ENCODE measurements at regions not wholly inside any gene's neighbourhood (a gene's known extent, or its start where the extent isn't known, plus 50 kb on each side); places are given as distances from the start of the nearest gene placed in this dataset.

GRCh38 chr13:89708013-89708412 lies 1639.5 kb upstream of the MIR17HG start:
- Histone ChIP-seq H3K27ac (ENCODE audit: low read depth, low read length, poor library complexity, severe bottlenecking) (no peak overlapping the region), H3K9me3 (ENCODE audit: low read depth, low read length, poor library complexity, severe bottlenecking) (no peaks in the 10 kb centered on the region), H3K4me3 (ENCODE audit: low read depth, low read length, poor library complexity, severe bottlenecking) (no peak overlapping the region), H3K4me1 (ENCODE audit: insufficient read depth, low read length, poor library complexity, severe bottlenecking) (no peaks in the 10 kb centered on the region), H3K27me3 (replicated peaks; ENCODE audit: insufficient read depth, low read depth, low read length, poor library complexity) (no peaks in the 10 kb centered on the region), H3K36me3 (ENCODE audit: insufficient read depth, low read length, poor library complexity, severe bottlenecking) (no peaks in the 10 kb centered on the region)
- no peak for DNase-seq (ENCODE audit: low spot score)
- BruUV-seq (replicated peaks), result no TSS peak
- ChIA-PET POLR2A (ENCODE audit: low non-redundant PET) (no interaction called here), CTCF (no interaction called here)
- TF ChIP-seq CTCF (conservative IDR thresholded peaks at IDR 0.05; ENCODE audit: low read depth, low read length), result no peak
- no peak for TF ChIP-seq EZH2 (IDR thresholded peaks at IDR 0.05; ENCODE audit: borderline replicate concordance, low read depth, low read length, poor library complexity, severe bottlenecking)
- intact Hi-C loops (cut with micrococcal nuclease; ENCODE audit: unreplicated experiment), result no loop called here

GRCh38 chr13:89721216-89721615 lies 1626.3 kb upstream of the MIR17HG start:
- H3K4me1 ChIP-seq (ENCODE audit: insufficient read depth, low read length, poor library complexity, severe bottlenecking), result no peaks in the 10 kb centered on the region
- DNase-seq (ENCODE audit: low spot score), result no peak
- no peak for TF ChIP-seq EZH2 (IDR thresholded peaks at IDR 0.05; ENCODE audit: borderline replicate concordance, low read depth, low read length, poor library complexity, severe bottlenecking)
- TF ChIP-seq CTCF (conservative IDR thresholded peaks at IDR 0.05; ENCODE audit: low read depth, low read length), result no peak
- no TSS peak for BruUV-seq (replicated peaks)
- CTCF ChIA-PET, result no interaction called here
- H3K27ac ChIP-seq (ENCODE audit: low read depth, low read length, poor library complexity, severe bottlenecking), result no peak overlapping the region
- intact Hi-C loops (cut with micrococcal nuclease; ENCODE audit: unreplicated experiment), result no loop called here
- no peaks in the 10 kb centered on the region for H3K9me3 ChIP-seq (ENCODE audit: low read depth, low read length, poor library complexity, severe bottlenecking)
- no peaks in the 10 kb centered on the region for H3K27me3 ChIP-seq (replicated peaks; ENCODE audit: insufficient read depth, low read depth, low read length, poor library complexity)
- H3K36me3 ChIP-seq (ENCODE audit: insufficient read depth, low read length, poor library complexity, severe bottlenecking), result no peaks in the 10 kb centered on the region
- no peak overlapping the region for H3K4me3 ChIP-seq (ENCODE audit: low read depth, low read length, poor library complexity, severe bottlenecking)
- POLR2A ChIA-PET (ENCODE audit: low non-redundant PET), result no interaction called here

GRCh38 chr13:89726690-89727435 lies 1620.6 kb upstream of the MIR17HG start:
- no peaks in the 10 kb centered on the region for H3K27me3 ChIP-seq (replicated peaks; ENCODE audit: insufficient read depth, low read depth, low read length, poor library complexity)
- no peak overlapping the region for H3K27ac ChIP-seq (ENCODE audit: low read depth, low read length, poor library complexity, severe bottlenecking)
- H3K4me1 ChIP-seq (ENCODE audit: insufficient read depth, low read length, poor library complexity, severe bottlenecking), result no peaks in the 10 kb centered on the region
- DNase-seq (ENCODE audit: low spot score), result peak; percentile 17
- no peak overlapping the region for H3K4me3 ChIP-seq (ENCODE audit: low read depth, low read length, poor library complexity, severe bottlenecking)
- no TSS peak for BruUV-seq (replicated peaks)
- H3K9me3 ChIP-seq (ENCODE audit: low read depth, low read length, poor library complexity, severe bottlenecking), result no peaks in the 10 kb centered on the region
- POLR2A ChIA-PET (ENCODE audit: low non-redundant PET), result no interaction called here
- intact Hi-C loops (cut with micrococcal nuclease; ENCODE audit: unreplicated experiment), result no loop called here
- CTCF ChIA-PET, result no interaction called here
- TF ChIP-seq EZH2 (IDR thresholded peaks at IDR 0.05; ENCODE audit: borderline replicate concordance, low read depth, low read length, poor library complexity, severe bottlenecking), result no peak
- no peak for TF ChIP-seq CTCF (conservative IDR thresholded peaks at IDR 0.05; ENCODE audit: low read depth, low read length)
- H3K36me3 ChIP-seq (ENCODE audit: insufficient read depth, low read length, poor library complexity, severe bottlenecking), result no peaks in the 10 kb centered on the region

Data from A673 (cell line).